Upper lobe of right lung (tissue), 1 donor: ENCODE measurements at regions not wholly inside any gene's neighbourhood (a gene's known extent, or its start where the extent isn't known, plus 50 kb on each side); places are given as distances from the start of the nearest gene placed in this dataset.

Experiments used
- ATAC-seq: fragments of 200-7000 bp; cut with Tn5 transposase; one replicate; pipeline ENCODE4 v1.9.1; 2020; ENCODE audit warnings: mild to moderate bottlenecking, moderate library complexity
- DNase-seq: peaks from one replicate; pipeline ENCODE4 v3.0.0-alpha.2; 2020
- H3K27ac ChIP-seq: fragments of 200-600 bp; one replicate; pipeline ENCODE4 v1.8.0; 2022
- H3K27me3 ChIP-seq: fragments of 200-600 bp; one replicate; pipeline ENCODE4 v1.8.0; 2022; ENCODE audit warnings: mild to moderate bottlenecking
- H3K36me3 ChIP-seq: fragments of 200-600 bp; one replicate; pipeline ENCODE4 v1.8.0; 2022
- H3K4me1 ChIP-seq: fragments of 200-600 bp; one replicate; pipeline ENCODE4 v1.8.0; 2022
- H3K4me3 ChIP-seq: fragments of 200-600 bp; one replicate; pipeline ENCODE4 v1.8.0; 2022; ENCODE audit warnings: mild to moderate bottlenecking
- H3K9me3 ChIP-seq: fragments of 200-600 bp; one replicate; pipeline ENCODE4 v1.8.0; 2022
- intact Hi-C: fragments of 100-400 bp; cut with DNase I; formaldehyde crosslinking; loops from one replicate; pipeline ENCODE4 v1.11.0; 2022
- TF ChIP-seq, protein P1 (sequence below): fragments of 200-600 bp; IDR thresholded peaks from one replicate; pipeline ENCODE4 v1.8.0; 2022; ENCODE audit warnings: antibody characterized with exemption
- donor health status: DM: no; HTN: yes; CAD: no; lungs with severe emphysema.

DNA sequence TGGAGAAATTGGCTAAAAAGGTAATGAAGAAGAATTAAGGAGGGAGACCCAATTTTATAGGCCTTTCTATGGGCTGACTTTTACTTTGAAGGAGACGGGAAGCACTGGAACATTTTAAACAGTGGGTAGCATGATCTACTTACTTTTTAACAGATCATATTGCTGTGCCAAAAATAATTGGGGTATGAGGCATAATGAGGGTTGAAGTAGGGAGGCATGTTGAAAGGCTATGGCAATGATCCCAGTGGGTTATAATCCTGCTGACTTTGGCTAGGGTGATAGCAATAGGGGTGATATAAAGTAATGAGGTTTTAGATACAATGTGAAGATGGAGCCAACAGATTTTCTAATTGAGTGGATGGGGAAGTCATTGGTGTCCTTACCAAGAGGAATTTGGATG, 73.2 kb downstream of the GPR37 start:
- H3K27me3 ChIP-seq: no peaks in the 10 kb centered on the region
- no peak for ATAC-seq

GRCh38 chr7:124690840-124691239, 74.8 kb downstream of the GPR37 start:
- ATAC-seq: no peak

More for the DNA sequence above, 73.2 kb downstream of the GPR37 start:
- H3K4me1 ChIP-seq: no peaks in the 10 kb centered on the region
- H3K9me3 ChIP-seq: no peaks in the 10 kb centered on the region
- DNase-seq: no peak
- H3K27ac ChIP-seq: no peak overlapping the region
- intact Hi-C loops: no loop called here
- no peak overlapping the region for H3K4me3 ChIP-seq
- TF ChIP-seq, protein P1, sequence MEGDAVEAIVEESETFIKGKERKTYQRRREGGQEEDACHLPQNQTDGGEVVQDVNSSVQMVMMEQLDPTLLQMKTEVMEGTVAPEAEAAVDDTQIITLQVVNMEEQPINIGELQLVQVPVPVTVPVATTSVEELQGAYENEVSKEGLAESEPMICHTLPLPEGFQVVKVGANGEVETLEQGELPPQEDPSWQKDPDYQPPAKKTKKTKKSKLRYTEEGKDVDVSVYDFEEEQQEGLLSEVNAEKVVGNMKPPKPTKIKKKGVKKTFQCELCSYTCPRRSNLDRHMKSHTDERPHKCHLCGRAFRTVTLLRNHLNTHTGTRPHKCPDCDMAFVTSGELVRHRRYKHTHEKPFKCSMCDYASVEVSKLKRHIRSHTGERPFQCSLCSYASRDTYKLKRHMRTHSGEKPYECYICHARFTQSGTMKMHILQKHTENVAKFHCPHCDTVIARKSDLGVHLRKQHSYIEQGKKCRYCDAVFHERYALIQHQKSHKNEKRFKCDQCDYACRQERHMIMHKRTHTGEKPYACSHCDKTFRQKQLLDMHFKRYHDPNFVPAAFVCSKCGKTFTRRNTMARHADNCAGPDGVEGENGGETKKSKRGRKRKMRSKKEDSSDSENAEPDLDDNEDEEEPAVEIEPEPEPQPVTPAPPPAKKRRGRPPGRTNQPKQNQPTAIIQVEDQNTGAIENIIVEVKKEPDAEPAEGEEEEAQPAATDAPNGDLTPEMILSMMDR: no peak
- H3K36me3 ChIP-seq: no peaks in the 10 kb centered on the region

GRCh38 chr7:124689931-124690330, 75.7 kb downstream of the GPR37 start:
- intact Hi-C loops: no loop called here
- ATAC-seq: no peak
- Histone ChIP-seq H3K36me3 (no peaks in the 10 kb centered on the region), H3K27me3 (no peaks in the 10 kb centered on the region), H3K4me1 (no peaks in the 10 kb centered on the region), H3K9me3 (no peaks in the 10 kb centered on the region), H3K4me3 (no peak overlapping the region), H3K27ac (no peak overlapping the region)
- TF ChIP-seq, protein P1: no peak
- no peak for DNase-seq

More at GRCh38 chr7:124690840-124691239, 74.8 kb downstream of the GPR37 start:
- no peak for DNase-seq
- Histone ChIP-seq H3K27ac (no peak overlapping the region), H3K9me3 (no peaks in the 10 kb centered on the region), H3K27me3 (no peaks in the 10 kb centered on the region), H3K4me3 (no peak overlapping the region), H3K36me3 (no peaks in the 10 kb centered on the region), H3K4me1 (no peaks in the 10 kb centered on the region)
- TF ChIP-seq, protein P1: no peak
- intact Hi-C loops: no loop called here

DNA sequence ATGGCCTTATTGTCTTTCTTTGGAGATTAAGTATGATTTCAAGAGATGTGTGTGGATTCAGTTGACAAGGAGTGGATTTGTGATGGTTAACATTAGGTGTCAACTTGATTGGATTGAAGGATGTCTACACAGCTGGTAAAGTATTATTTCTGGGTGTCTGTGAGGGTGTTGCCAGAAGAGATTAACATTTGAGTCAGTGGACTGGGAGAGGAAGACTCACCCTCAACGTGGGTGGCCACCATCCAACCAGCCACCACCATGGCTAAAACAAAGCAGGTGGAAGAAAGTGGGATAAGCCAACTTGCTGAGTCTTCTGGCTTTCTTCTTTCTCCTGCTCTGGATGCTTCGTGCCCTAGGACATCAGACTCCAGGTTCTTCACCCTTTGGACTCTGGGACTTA, 76.1 kb downstream of the GPR37 start:
- no peak for ATAC-seq
- intact Hi-C loops: no loop called here
- TF ChIP-seq, protein P1: no peak

DNA sequence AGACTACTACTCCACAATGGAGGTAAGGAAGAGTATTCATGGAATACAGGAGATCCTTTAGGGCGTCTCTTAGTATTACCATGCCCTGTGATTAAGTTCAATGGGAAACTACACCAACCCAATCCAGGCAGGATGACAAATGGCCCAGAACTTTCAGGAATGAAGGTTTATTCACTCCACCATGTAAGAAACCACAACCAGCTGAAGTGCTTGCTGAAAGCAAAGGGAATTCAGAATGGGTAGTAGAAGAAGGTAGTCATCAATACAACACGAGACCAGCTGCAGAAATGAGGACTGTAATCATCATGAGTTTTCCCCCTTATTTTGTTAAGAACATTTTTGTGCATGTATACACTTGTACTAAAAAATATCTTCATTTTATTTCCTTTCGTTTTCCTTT, 76.6 kb downstream of the GPR37 start:
- no peak for ATAC-seq
- H3K27ac ChIP-seq: no peak overlapping the region
- H3K9me3 ChIP-seq: no peaks in the 10 kb centered on the region
- H3K36me3 ChIP-seq: no peaks in the 10 kb centered on the region
- TF ChIP-seq, protein P1: no peak
- no peaks in the 10 kb centered on the region for H3K27me3 ChIP-seq
- DNase-seq: no peak
- no peak overlapping the region for H3K4me3 ChIP-seq
- intact Hi-C loops: no loop called here
- no peaks in the 10 kb centered on the region for H3K4me1 ChIP-seq

More for the DNA sequence above, 76.1 kb downstream of the GPR37 start:
- no peaks in the 10 kb centered on the region for H3K4me1 ChIP-seq
- no peak overlapping the region for H3K27ac ChIP-seq
- H3K36me3 ChIP-seq: no peaks in the 10 kb centered on the region
- no peak for DNase-seq
- no peaks in the 10 kb centered on the region for H3K27me3 ChIP-seq
- H3K9me3 ChIP-seq: no peaks in the 10 kb centered on the region
- no peak overlapping the region for H3K4me3 ChIP-seq

GRCh38 chr7:124686543-124687171, 78.9 kb downstream of the GPR37 start:
- Histone ChIP-seq H3K27ac (no peak overlapping the region), H3K36me3 (no peaks in the 10 kb centered on the region), H3K9me3 (no peaks in the 10 kb centered on the region), H3K27me3 (no peaks in the 10 kb centered on the region), H3K4me1 (no peaks in the 10 kb centered on the region), H3K4me3 (no peak overlapping the region)
- intact Hi-C loops: no loop called here
- ATAC-seq (no peak), DNase-seq (no peak)
- TF ChIP-seq, protein P1: no peak
